A673 (cell line): ENCODE measurements at regions not wholly inside any gene's neighbourhood (a gene's known extent, or its start where the extent isn't known, plus 50 kb on each side); places are given as distances from the start of the nearest gene placed in this dataset.

Experiments
- EZH2 ChIP-seq: fragments of 200-600 bp; sonication (generic); IDR thresholded peaks from 2 replicates; pipeline ENCODE4 v1.6.1; 2017; ENCODE audit warnings: borderline replicate concordance, low read depth, mild to moderate bottlenecking, mixed read lengths, antibody characterized with exemption, low read length; ENCODE audit not compliant: poor library complexity, severe bottlenecking
- TF ChIP-seq, protein P1 (sequence below): fragments of 300-800, 200-600 bp; sonication (generic); conservative IDR thresholded peaks from 2 replicates; pipeline ENCODE4 v1.5.1; 2017; ENCODE audit warnings: low read depth, mild to moderate bottlenecking, antibody characterized with exemption, low read length, moderate library complexity, mixed read lengths

GRCh38 chr7:42753367-42753766 is 158.5 kb downstream of the C7orf25 start:
- TF ChIP-seq, protein P1, sequence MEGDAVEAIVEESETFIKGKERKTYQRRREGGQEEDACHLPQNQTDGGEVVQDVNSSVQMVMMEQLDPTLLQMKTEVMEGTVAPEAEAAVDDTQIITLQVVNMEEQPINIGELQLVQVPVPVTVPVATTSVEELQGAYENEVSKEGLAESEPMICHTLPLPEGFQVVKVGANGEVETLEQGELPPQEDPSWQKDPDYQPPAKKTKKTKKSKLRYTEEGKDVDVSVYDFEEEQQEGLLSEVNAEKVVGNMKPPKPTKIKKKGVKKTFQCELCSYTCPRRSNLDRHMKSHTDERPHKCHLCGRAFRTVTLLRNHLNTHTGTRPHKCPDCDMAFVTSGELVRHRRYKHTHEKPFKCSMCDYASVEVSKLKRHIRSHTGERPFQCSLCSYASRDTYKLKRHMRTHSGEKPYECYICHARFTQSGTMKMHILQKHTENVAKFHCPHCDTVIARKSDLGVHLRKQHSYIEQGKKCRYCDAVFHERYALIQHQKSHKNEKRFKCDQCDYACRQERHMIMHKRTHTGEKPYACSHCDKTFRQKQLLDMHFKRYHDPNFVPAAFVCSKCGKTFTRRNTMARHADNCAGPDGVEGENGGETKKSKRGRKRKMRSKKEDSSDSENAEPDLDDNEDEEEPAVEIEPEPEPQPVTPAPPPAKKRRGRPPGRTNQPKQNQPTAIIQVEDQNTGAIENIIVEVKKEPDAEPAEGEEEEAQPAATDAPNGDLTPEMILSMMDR: no peak
- TF ChIP-seq EZH2: no peak
